GM18505 (cell line): ENCODE measurements at regions not wholly inside any gene's neighbourhood (a gene's known extent, or its start where the extent isn't known, plus 50 kb on each side); places are given as distances from the start of the nearest gene placed in this dataset.

Source experiments
- ATAC-seq: cut with Tn5 transposase; IDR thresholded peaks from one replicate; pipeline ENCODE4 v1.9.1; 2021; ENCODE audit not compliant: unreplicated experiment
- POLR2A ChIP-seq: IDR thresholded peaks from 4 replicates; pipeline ENCODE4 v1.6.1; 2011; ENCODE audit warnings: borderline replicate concordance; ENCODE audit not compliant: insufficient read depth, insufficient read length; ENCODE audit errors: extremely low read depth

DNA sequence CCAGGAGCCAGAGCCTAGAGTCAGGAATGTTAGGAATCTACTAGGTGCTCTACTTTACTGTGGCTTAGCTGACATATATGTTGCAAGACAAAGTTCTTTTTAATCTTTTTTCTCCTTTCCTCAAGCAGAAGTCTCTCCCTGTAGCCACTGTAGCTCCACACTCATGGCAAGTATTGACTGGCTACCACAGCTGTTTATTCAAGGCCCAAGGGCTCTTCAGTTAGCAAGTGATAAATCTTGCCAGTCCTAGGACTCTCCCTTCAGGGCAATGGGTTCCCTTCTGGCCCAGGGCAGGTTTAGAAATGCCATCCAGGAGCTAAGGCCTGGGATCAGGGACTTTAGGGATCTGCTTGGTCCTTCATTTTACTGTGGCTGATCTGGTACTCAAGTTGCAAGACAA is 82.0 kb upstream of the TNFRSF21 start:
- ATAC-seq = no peak
- no peak for TF ChIP-seq POLR2A

DNA sequence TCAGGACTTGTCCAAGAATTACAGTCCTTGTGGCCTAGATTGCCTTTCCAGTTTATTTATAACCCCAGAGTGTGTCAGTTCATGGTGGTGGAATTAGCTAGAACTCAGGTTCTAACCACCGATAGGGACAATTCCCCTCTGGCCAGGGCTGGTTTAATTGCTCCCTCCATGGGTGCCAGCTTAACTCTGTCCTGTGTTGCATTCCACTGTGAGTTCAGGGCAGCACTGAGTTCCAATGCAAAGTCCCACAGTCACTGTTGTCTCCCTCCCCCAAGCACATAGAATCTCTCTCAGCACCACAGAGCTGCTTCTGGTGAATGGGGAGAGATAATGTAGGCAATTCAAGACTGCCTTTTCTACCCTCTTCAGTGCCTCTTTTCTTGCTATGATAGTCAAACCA is 82.5 kb upstream of the TNFRSF21 start:
- TF ChIP-seq POLR2A = no peak
- no peak for ATAC-seq

DNA sequence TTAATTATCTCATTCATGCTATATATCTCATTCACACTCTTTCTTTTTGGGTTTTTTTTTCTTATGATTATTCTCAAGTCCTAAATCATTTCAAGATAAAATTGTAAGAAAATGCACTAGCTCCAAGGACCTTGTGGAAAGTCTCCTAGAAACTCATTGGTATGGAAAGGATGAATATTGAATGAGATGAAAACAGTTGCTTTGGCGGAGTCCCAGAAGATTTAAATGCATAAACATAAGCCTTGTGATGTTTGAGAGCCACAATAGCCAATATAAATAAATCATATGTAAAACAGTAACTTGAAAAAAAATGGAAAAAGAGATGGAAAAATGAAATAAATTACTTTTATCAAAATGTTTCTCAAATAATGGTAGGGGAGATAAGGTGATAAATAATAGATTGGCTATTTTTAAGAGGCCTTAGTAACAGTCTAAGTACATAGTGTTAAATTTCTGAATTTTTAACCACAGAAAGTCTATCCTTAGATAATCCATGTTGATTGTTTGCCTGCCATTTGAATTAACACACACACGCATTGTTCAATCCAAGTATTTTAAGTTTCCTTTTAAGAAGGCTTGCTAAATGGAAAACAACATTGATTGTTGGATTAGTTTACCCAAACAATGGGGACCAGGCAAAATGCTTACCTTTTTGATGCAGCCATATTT is 81.1 kb upstream of the CD2AP start:
- no peak for TF ChIP-seq POLR2A
- ATAC-seq = no peak

DNA sequence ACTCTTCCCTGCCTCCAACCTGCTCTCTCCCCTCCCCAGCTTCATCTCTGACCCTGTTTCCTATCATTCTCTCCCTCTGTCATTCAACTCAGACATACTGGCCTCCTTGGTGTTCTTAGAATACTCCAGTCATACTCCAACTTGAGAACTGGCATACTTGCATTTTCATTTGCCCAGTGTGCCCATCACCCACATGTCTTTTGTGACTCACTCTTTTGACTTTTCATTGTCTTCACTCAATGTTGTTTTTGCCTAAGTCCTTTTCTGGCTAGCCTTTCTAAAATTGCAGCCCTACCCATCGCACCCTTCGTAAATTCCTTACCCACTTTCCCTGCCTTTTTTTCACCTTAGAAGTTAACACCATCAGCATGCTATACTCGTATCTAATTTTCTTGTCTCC is 77.0 kb upstream of the CD2AP start:
- ATAC-seq = no peak
- TF ChIP-seq POLR2A = no peak

DNA sequence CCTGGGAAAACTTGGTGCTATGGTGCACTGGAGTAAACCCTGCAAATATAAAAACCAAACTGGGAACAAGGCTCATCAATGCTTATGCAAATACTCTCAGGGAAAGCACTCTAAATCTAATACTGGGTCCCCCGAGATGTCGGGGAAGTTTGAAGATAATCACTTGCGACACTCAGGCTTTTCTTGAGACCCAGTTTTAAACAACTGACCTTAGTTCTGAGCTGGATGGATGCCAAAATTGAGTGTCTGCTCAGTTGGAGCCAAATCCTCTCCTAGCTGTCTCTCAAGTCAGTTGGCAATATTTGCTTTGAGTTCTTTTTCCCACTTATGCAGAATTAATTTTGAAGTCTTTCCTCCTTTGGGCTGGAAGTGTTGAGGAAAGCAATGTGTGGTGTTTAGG is 75.5 kb upstream of the CD2AP start:
- no peak for ATAC-seq

DNA sequence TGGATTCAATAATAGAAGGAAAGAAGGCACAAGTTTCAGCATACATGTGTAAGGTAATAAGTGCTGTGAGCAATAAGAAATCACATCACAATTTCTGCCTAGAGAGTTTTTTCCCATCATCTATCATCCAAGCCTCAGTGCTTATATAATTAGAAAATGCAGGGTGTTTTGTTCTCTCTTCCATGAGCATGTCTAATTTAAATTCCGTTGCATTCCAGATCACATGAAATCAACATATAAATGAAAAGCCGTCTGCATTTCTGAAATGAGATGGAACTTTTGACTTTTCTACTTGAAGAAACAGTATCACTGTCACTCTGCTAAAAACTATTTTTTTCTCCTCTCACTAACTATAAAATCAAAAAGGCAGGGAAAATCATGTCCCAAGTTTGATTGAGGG is 74.5 kb upstream of the CD2AP start:
- ATAC-seq = no peak
- TF ChIP-seq POLR2A = no peak

More for the DNA sequence above, 75.5 kb upstream of the CD2AP start:
- TF ChIP-seq POLR2A = no peak

DNA sequence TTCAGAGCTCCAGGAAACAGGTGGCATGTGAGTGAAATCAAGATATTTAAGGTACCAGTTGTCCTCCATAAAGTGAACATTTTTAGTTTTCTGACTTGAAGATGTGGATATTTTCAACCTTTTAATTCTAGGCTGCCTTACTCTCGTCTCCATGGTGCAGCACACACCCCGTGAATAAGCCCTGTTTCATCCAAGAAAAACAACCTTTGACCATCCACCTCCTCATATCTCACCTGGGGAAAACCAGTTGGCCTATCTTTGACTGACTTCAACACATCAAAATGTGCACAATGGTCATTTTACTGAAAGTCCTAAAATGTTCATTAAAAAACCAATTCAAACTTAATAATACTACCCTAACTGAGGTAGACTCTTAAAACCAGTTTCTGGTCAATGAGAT is 73.8 kb upstream of the CD2AP start:
- TF ChIP-seq POLR2A = no peak
- ATAC-seq = no peak

DNA sequence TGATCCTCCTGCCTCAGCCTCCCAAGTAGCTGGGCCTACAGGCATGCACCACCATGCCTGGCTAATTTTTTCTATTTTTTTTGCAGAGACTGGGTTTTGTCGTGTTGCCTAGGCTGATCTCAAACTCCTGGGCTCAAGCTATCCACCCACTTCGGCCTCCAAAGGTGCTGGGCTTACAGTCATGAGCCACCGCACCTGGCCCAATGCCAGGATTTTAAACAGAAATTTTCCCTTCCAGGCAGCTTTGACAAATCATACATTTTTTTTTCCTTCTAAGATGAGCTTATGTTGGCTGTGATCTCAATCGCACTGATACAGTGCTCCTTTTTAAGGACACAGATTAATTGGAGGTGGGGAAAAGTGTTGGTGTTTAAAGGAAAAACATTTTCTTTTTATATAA is 73.2 kb upstream of the CD2AP start:
- TF ChIP-seq POLR2A = no peak
- no peak for ATAC-seq

DNA sequence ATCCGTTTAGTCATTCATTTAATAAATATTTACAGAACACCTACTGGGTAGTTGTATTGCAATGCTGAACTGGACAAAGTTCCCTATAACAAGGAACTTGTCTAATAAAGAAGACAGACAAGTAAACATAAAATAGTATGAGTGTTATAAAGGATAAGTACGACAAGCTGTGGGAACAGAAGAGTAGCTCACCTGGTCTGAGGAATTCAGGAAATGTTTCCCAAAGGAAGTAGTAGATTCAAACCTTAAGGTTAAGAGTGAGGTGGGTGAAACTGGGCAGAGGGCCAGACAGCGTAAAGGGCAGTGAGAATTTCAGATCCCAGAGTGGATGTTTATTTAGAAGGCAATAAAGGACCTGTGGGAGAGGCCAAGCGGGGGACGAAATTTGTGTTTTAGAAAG is 72.3 kb upstream of the CD2AP start:
- no peak for ATAC-seq
- no peak for TF ChIP-seq POLR2A

DNA sequence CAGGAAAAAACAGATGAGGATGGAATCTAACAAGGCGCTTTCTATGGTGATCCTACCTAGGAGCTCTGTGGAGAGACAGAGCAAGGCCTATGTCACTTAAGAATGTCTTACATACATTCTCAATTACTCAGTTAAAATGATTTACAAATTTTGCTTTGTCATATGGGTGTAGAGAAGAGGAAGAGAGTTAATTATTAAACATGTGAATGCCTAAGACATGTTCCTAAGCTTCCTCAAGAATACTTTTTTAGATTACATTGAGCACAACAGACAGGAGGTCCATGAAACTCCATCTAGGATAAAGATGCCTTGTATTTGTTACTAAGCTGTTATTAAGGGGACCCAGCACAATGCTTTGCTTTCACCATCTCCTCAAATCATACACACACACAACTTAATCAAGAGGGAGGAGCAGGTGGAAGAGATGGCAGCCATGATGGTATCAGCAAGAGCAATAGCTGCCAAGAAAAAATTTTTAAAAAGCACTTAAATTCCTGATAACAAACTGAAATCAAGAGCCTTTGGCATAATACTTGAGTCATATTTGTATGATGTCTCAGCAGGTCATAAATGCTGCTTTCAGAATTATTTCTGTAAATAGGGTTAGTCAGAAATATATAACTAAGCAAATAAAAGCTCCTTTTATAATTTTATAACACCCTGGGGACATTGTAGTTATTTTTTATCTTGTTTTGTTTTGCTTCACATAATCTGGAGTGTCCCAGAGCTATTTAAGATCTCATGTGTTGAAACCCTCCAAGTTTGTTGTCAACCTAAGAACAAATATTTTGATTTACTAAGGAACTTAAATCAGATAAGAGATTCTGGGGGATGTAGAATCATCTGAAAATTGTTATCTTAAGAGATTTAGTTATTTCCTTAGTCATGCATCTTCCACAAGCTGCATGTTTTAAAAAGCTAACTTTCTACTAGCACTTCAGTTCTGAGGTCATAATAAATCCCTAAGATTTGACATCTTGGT is 70.0 kb upstream of the CD2AP start:
- ATAC-seq = no peak
- TF ChIP-seq POLR2A = no peak

DNA sequence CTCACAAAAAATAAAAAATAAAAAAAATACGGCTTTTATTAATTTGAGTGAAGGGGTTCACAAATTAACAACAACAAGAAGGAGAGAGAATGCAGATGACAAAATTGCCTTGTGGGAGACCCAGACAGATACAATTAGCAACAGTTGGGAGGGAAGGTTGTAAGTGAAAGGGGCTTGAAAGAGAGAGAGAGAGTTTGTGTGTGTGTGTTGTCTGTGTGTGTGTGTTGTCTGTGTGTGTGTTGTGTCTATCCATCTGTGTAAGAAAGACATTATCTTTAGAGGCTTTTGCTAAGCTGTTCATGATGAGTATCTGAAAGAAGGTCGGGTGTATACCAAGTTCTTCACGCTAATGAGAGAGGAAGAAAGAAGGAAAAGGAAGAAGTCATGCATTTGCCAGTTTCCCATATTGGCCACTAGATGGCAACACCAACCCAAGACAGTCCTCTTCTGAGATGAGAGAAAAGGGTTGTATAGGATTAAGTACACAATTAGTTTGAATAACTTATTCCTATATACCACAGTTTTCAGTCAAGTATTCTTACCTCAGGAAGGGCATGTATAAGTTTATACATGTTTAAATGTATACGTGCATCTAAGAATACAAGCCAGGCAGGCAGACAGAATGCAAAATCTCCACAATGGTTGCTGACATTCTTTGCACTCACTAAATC is 63.7 kb upstream of the CD2AP start:
- TF ChIP-seq POLR2A = no peak
- peak; percentile 73 for ATAC-seq

DNA sequence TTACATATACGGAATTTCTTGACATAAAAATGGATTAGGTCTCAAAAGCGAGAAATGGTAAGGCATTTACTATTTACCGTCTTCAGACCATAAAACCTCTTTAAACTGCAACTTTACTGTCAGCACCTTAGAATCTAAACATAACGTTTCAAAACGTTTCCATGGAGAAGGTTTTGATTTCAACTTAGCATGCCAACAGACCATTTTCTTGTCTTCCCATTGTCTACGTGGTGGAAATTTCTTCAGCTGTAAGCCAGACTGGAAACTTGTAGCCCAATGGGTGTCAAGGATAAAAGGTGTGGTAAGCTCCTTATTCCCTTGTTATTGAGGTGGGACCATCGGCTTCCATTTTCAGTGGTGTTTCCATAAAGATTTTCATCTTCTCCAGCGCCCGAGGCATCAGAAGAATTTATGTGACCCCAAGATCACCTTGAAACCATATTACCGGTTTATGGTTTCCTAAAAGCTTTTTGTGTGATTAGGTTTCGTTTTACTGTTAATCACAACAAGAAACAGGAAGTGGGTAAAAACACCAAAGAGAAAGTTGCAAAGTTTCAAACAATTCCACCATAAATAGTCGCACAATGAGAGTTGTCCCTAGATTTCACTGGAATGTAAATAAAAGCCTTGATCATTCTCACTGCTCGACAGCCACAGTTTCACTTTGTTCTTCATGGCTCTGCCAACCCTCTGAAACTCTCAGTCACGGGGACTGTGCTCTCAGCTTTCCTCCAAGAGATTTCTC is 63.0 kb upstream of the CD2AP start:
- ATAC-seq = peak; percentile 56
- TF ChIP-seq POLR2A = no peak
